ENCODE measurements at regions not wholly inside any gene's neighbourhood (a gene's known extent, or its start where the extent isn't known, plus 50 kb on each side); places are given as distances from the start of the nearest gene placed in this dataset.

- Histone ChIP-seq H3K9me3 (no peaks in the 10 kb centered on the region), H3K36me3 (ENCODE audit: low read depth) (no peaks in the 10 kb centered on the region), H3K4me1 (ENCODE audit: low read depth) (no peaks in the 10 kb centered on the region), H3K4me3 (no peak overlapping the region)
- ATAC-seq, result no peak
- no peak for DNase-seq
- intact Hi-C loops (cut with DNase I, micrococcal nuclease), result no loop called here
- no peak for TF ChIP-seq CTCF (IDR thresholded peaks at IDR 0.05)
Measured at GRCh38 chr18:78630356-78630755, 349.3 kb upstream of the SALL3 start.

DNA sequence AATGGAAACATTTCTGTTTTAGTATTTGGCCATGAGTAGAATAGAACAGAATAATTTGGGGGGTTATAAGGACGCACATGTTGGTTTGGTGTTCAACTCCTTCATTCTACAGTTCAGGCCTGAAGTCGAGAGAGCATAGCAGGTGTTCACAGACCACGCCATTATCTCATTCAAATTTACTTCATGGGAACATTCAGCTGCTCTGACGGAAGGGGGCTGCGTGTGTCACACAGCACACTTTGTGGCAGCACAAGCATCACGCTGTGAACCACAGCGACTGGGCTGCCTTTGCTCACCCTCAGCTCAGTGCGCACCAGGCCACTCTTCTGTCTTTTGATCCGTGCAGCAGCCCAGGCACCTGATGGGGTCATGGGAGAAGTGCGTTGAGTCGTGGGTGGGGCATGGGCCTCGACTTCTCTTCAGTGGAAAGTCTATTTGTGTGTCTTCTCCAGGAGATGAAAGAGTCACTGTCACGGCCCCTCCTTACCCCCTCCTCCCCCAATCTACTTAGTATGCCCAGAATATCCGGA, 348.6 kb upstream of the SALL3 start:
- Histone ChIP-seq H3K36me3 (ENCODE audit: low read depth) (no peaks in the 10 kb centered on the region), H3K9me3 (no peaks in the 10 kb centered on the region), H3K4me1 (ENCODE audit: low read depth) (no peaks in the 10 kb centered on the region), H3K4me3 (no peak overlapping the region)
- intact Hi-C loops (cut with DNase I, micrococcal nuclease), result no loop called here
- ATAC-seq (no peak), DNase-seq (no peak)
- no peak for TF ChIP-seq CTCF (IDR thresholded peaks at IDR 0.05)

GRCh38 chr18:78632111-78632541, 347.5 kb upstream of the SALL3 start:
- H3K4me3 ChIP-seq, result no peak overlapping the region
- DNase-seq, result no peak
- H3K36me3 ChIP-seq (ENCODE audit: low read depth), result no peaks in the 10 kb centered on the region
- no peaks in the 10 kb centered on the region for H3K4me1 ChIP-seq (ENCODE audit: low read depth)
- intact Hi-C loops (cut with DNase I, micrococcal nuclease), result no loop called here
- no peak for ATAC-seq
- TF ChIP-seq CTCF (IDR thresholded peaks at IDR 0.05), result no peak
- H3K9me3 ChIP-seq, result peaks cover 4% of the 10 kb centered on the region

DNA sequence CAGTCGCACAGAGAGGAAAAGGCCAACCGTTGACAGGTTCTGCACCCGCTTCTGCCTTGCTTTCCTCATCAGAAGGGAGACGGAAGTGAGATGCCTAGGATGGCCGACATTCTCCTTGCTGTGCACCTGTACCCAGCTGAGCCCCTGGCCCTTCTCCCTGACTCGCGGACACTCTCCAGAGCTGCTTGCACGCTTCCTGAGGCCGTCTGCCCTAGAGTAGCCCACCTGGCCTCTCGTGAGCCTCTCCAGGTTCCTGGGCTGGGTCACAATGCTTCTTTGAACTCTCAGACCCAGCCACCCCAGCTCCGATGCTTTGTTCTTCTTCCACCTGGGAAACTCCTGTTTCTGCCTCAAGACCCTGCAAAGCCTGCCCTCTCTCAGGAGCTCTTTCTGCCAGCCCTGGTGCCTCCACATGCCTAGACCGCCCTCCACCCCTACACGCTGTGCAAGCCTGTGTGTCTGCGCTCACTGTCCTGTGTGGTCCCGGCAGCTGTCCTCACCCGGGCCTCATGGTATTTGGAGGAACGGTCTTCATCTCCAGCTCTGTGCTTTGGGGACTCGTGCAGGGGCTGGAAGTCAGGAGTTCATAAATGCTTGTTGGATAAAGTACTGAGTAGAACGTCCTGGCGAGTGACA, 345.4 kb upstream of the SALL3 start:
- intact Hi-C loops (cut with DNase I, micrococcal nuclease), result no loop called here
- H3K36me3 ChIP-seq (ENCODE audit: low read depth), result no peaks in the 10 kb centered on the region
- ATAC-seq (no peak), DNase-seq (no peak)
- TF ChIP-seq CTCF (IDR thresholded peaks at IDR 0.05), result no peak
- no peaks in the 10 kb centered on the region for H3K4me1 ChIP-seq (ENCODE audit: low read depth)
- peaks cover 6% of the 10 kb centered on the region for H3K9me3 ChIP-seq
- no peak overlapping the region for H3K4me3 ChIP-seq

DNA sequence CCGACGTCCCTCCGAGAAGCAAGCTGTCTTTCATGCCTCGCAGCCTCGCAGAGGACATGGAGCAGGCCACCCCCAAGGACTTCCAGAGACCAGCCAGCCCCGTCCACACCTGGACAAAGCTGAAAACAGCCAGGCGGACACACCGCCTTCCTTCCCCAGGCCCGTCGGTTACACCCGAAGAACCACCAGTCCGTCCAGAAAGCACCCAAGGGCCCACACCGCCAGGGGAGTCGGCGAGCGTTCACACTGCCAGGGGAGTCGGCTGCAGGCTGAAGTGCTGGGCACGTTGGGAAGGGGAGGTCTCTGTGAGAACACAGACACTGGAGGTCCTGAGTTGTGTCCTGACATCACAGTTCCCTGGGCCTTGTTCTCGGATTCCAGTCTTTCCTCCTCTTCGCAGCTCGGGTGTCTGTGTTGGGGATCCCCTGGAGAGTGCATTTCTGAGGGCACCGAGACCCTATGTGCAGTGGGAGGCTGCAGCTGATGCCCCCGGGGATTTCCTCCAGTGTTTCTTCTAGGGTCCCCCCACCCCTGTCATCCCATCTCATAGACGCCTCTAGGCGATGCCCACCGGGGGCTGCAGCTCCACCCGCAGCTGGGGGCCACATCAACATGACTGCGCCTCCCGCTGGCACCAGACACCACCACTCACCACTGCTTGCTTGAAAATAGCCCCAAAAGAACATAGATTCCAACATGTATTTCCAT, 344.4 kb upstream of the SALL3 start:
- Histone ChIP-seq H3K4me1 (ENCODE audit: low read depth) (no peaks in the 10 kb centered on the region), H3K9me3 (peaks cover 6% of the 10 kb centered on the region), H3K4me3 (no peak overlapping the region), H3K36me3 (ENCODE audit: low read depth) (no peaks in the 10 kb centered on the region)
- intact Hi-C loops (cut with DNase I, micrococcal nuclease), result no loop called here
- no peak for DNase-seq
- no peak for ATAC-seq
- TF ChIP-seq CTCF (IDR thresholded peaks at IDR 0.05), result no peak
